ENCODE measurements at regions not wholly inside any gene's neighbourhood (a gene's known extent, or its start where the extent isn't known, plus 50 kb on each side); places are given as distances from the start of the nearest gene placed in this dataset.

- no peak for DNase-seq (ENCODE audit: low spot score)
Observed at GRCh38 chr18:52289392-52289791, 50.6 kb upstream of the DCC start.

Measured in AG08396 (cell line).